ENCODE measurements at regions not wholly inside any gene's neighbourhood (a gene's known extent, or its start where the extent isn't known, plus 50 kb on each side); places are given as distances from the start of the nearest gene placed in this dataset.

DNA sequence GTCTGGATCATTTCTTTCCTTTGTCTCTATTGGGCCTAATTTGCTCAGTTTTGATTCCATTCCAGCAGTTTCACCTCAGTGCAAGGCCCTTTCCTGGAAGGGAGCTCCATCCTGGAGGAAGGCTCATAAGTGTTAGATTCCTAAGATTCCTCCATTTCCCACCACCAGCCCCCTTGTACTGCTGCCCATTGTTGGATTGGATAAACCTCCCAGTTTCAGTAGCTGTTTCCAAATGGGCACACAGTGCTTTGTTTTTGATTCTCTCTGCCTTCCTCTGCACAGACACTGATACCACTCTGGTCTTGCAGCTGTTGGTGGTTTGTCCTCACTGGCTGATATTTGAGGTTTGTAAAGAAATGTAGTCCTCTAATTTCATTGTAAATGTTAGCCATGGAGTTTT is 158.9 kb downstream of the SLC15A5 start:
- TF ChIP-seq, protein P1, sequence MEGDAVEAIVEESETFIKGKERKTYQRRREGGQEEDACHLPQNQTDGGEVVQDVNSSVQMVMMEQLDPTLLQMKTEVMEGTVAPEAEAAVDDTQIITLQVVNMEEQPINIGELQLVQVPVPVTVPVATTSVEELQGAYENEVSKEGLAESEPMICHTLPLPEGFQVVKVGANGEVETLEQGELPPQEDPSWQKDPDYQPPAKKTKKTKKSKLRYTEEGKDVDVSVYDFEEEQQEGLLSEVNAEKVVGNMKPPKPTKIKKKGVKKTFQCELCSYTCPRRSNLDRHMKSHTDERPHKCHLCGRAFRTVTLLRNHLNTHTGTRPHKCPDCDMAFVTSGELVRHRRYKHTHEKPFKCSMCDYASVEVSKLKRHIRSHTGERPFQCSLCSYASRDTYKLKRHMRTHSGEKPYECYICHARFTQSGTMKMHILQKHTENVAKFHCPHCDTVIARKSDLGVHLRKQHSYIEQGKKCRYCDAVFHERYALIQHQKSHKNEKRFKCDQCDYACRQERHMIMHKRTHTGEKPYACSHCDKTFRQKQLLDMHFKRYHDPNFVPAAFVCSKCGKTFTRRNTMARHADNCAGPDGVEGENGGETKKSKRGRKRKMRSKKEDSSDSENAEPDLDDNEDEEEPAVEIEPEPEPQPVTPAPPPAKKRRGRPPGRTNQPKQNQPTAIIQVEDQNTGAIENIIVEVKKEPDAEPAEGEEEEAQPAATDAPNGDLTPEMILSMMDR (IDR thresholded peaks at IDR 0.05; ENCODE audit: insufficient read depth, low read depth, low read length), result no peak
- DNase-seq (ENCODE audit: low read depth), result no peak
- Histone ChIP-seq H3K36me3 (ENCODE audit: control insufficient read depth, insufficient read depth, low read length) (no peaks in the 10 kb centered on the region), H3K4me3 (ENCODE audit: low read depth, low read length) (no peak overlapping the region), H3K27me3 (ENCODE audit: control insufficient read depth, insufficient read depth, low read length) (no peaks in the 10 kb centered on the region)
- POLR2A ChIA-PET, result no interaction called here
- CTCF ChIA-PET, result no interaction called here

GRCh38 chr12:16112612-16113560 is 164.6 kb downstream of the SLC15A5 start:
- Histone ChIP-seq H3K27me3 (ENCODE audit: control insufficient read depth, insufficient read depth, low read length) (no peaks in the 10 kb centered on the region), H3K4me3 (ENCODE audit: low read depth, low read length) (no peak overlapping the region), H3K36me3 (ENCODE audit: control insufficient read depth, insufficient read depth, low read length) (no peaks in the 10 kb centered on the region)
- DNase-seq (ENCODE audit: low read depth), result no peak
- TF ChIP-seq, protein P1 (IDR thresholded peaks at IDR 0.05; ENCODE audit: insufficient read depth, low read depth, low read length), result no peak
- CTCF ChIA-PET, result interaction anchor here (1.1 kb wide), 1 partner anchor 17 kb away, joined by 3 read pairs; no protein-coding TSS in a partner anchor
- POLR2A ChIA-PET, result no interaction called here

GRCh38 chr12:16112130-16112529 is 165.4 kb downstream of the SLC15A5 start:
- ChIA-PET CTCF (no interaction called here), POLR2A (no interaction called here)
- Histone ChIP-seq H3K36me3 (ENCODE audit: control insufficient read depth, insufficient read depth, low read length) (no peaks in the 10 kb centered on the region), H3K4me3 (ENCODE audit: low read depth, low read length) (no peak overlapping the region), H3K27me3 (ENCODE audit: control insufficient read depth, insufficient read depth, low read length) (no peaks in the 10 kb centered on the region)
- no peak for DNase-seq (ENCODE audit: low read depth)
- TF ChIP-seq, protein P1 (IDR thresholded peaks at IDR 0.05; ENCODE audit: insufficient read depth, low read depth, low read length), result no peak

GRCh38 chr12:16110596-16110995 is 166.9 kb downstream of the SLC15A5 start:
- CTCF ChIA-PET, result no interaction called here
- no peak for DNase-seq (ENCODE audit: low read depth)
- TF ChIP-seq, protein P1 (IDR thresholded peaks at IDR 0.05; ENCODE audit: insufficient read depth, low read depth, low read length), result no peak
- POLR2A ChIA-PET, result no interaction called here
- Histone ChIP-seq H3K27me3 (ENCODE audit: control insufficient read depth, insufficient read depth, low read length) (no peaks in the 10 kb centered on the region), H3K4me3 (ENCODE audit: low read depth, low read length) (no peak overlapping the region), H3K36me3 (ENCODE audit: control insufficient read depth, insufficient read depth, low read length) (no peaks in the 10 kb centered on the region)

DNA sequence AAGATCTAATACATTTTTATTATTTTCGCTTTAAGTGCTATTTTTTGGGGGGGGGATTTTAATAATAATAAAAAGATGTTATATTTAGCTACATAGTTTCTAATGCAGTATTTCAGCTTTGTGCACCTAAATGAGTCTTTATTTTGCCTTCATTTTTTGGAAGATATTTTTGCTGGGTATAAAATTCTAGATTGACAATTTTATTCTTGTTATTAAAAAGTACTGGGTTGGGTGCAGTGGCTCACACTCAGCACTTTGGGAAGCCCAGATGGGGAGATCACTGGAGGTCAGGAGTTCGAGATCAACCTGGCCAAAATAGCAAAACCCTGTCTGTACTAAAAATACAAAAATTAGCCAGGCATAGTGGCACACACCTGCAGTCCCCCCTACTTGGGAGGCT is 173.6 kb downstream of the SLC15A5 start:
- TF ChIP-seq, protein P1 (IDR thresholded peaks at IDR 0.05; ENCODE audit: insufficient read depth, low read depth, low read length), result no peak
- Histone ChIP-seq H3K27me3 (ENCODE audit: control insufficient read depth, insufficient read depth, low read length) (no peaks in the 10 kb centered on the region), H3K4me3 (ENCODE audit: low read depth, low read length) (no peak overlapping the region), H3K36me3 (ENCODE audit: control insufficient read depth, insufficient read depth, low read length) (no peaks in the 10 kb centered on the region)
- ChIA-PET CTCF (no interaction called here), POLR2A (no interaction called here)
- DNase-seq (ENCODE audit: low read depth), result no peak
